NCI-H2196 treated with DMSO at 0.1 percent for 48 hours (cell line): ENCODE measurements at regions not wholly inside any gene's neighbourhood (a gene's known extent, or its start where the extent isn't known, plus 50 kb on each side); places are given as distances from the start of the nearest gene placed in this dataset.

Experiments used
- DNase-seq: peaks from one replicate; lab custom pipeline; 2025; ENCODE audit not compliant: unreplicated experiment; lab: John Stamatoyannopoulos, UW

- DNase-seq: no peak
Observed at GRCh38 chr1:30488324-30488913, 235.0 kb downstream of the MATN1 start.

GRCh38 chr1:30487042-30487441 lies 236.3 kb downstream of the MATN1 start:
- no peak for DNase-seq

- no peak for DNase-seq
Observed at GRCh38 chr1:30485072-30485471, 238.3 kb downstream of the MATN1 start.

- no peak for DNase-seq
Observed at GRCh38 chr1:30484668-30485067, 238.7 kb downstream of the MATN1 start.

GRCh38 chr1:30479575-30479974 lies 243.8 kb downstream of the MATN1 start:
- DNase-seq: no peak

- no peak for DNase-seq
Observed at GRCh38 chr1:30478799-30479563, 244.4 kb downstream of the MATN1 start.

- DNase-seq: no peak
Observed at GRCh38 chr1:30478283-30478682, 245.1 kb downstream of the MATN1 start.

- no peak for DNase-seq
Observed at GRCh38 chr1:30477588-30477987, 245.8 kb downstream of the MATN1 start.

- no peak for DNase-seq
Observed at GRCh38 chr1:30476911-30477459, 246.4 kb downstream of the MATN1 start.

- DNase-seq: no peak
Observed at GRCh38 chr1:30476476-30476875, 246.9 kb downstream of the MATN1 start.

- DNase-seq: no peak
Observed at GRCh38 chr1:30475966-30476365, 247.4 kb downstream of the MATN1 start.

GRCh38 chr1:30475201-30475600 lies 248.2 kb downstream of the MATN1 start:
- DNase-seq: no peak

- no peak for DNase-seq
Observed at GRCh38 chr1:30474818-30475200, 248.6 kb downstream of the MATN1 start.

- DNase-seq: no peak
Observed at GRCh38 chr1:30473922-30474817, 249.2 kb downstream of the MATN1 start.

- no peak for DNase-seq
Observed at GRCh38 chr1:30472526-30472925, 250.9 kb downstream of the MATN1 start.

- no peak for DNase-seq
Observed at GRCh38 chr1:30472009-30472408, 251.4 kb downstream of the MATN1 start.

GRCh38 chr1:30471307-30471706 lies 252.1 kb downstream of the MATN1 start:
- DNase-seq: no peak

GRCh38 chr1:30469426-30469825 lies 254.0 kb downstream of the MATN1 start:
- DNase-seq: no peak

- DNase-seq: no peak
Observed at GRCh38 chr1:30467101-30467500, 256.3 kb downstream of the MATN1 start.

GRCh38 chr1:30466610-30467009 lies 256.8 kb downstream of the MATN1 start:
- no peak for DNase-seq

- no peak for DNase-seq
Observed at GRCh38 chr1:30466026-30466425, 257.4 kb downstream of the MATN1 start.

- DNase-seq: no peak
Observed at GRCh38 chr1:30465096-30465495, 258.3 kb downstream of the MATN1 start.
